ENCODE measurements at regions not wholly inside any gene's neighbourhood (a gene's known extent, or its start where the extent isn't known, plus 50 kb on each side); places are given as distances from the start of the nearest gene placed in this dataset.

GRCh38 chr20:57781901-57782300 lies 72.1 kb upstream of the PMEPA1 start:
- BruUV-seq (replicated peaks) = no TSS peak
- H4K91ac ChIP-seq (ENCODE audit: insufficient read depth, low read depth, low read length) = no peak overlapping the region
- H3K23ac ChIP-seq (ENCODE audit: low read depth, low read length) = no peak overlapping the region
- no peak overlapping the region for H4K5ac ChIP-seq (ENCODE audit: low read depth, low read length)
- H3K4me1 ChIP-seq (ENCODE audit: control insufficient read depth, insufficient read depth, low read length) = no peaks in the 10 kb centered on the region
- H3K18ac ChIP-seq (ENCODE audit: low read depth, low read length) = no peak overlapping the region
- H3K56ac ChIP-seq (ENCODE audit: extremely low read depth, insufficient read depth, low read length) = no peak overlapping the region
- no peak overlapping the region for H3K4ac ChIP-seq (ENCODE audit: low read depth, low read length)
- H3K9ac ChIP-seq (ENCODE audit: low read depth, low read length) = no peak overlapping the region
- H2BK20ac ChIP-seq (ENCODE audit: low read depth, low read length) = no peak overlapping the region
- no peak for TF ChIP-seq BHLHE40 (IDR thresholded peaks at IDR 0.05; ENCODE audit: low read depth, low read length)
- DNase-seq = no peak
- H4K20me1 ChIP-seq (ENCODE audit: insufficient read depth, low read length) = no peaks in the 10 kb centered on the region
- no peaks in the 10 kb centered on the region for H3K9me3 ChIP-seq (ENCODE audit: control insufficient read depth, insufficient read depth, low read length)
- dilution Hi-C loops (cut with HindIII; ENCODE audit: low sequenced_read_pairs, unreplicated experiment) = no loop called here
- no peak overlapping the region for H4K8ac ChIP-seq (ENCODE audit: low read depth in 2 of 2, low read length in 2 of 2)
- no peaks in the 10 kb centered on the region for H3K36me3 ChIP-seq (ENCODE audit: control insufficient read depth, insufficient read depth, low read length)
- no peak overlapping the region for H3K4me3 ChIP-seq (ENCODE audit: insufficient read depth, low read depth, low read length)
- no peaks in the 10 kb centered on the region for H3K79me1 ChIP-seq (ENCODE audit: low read depth in 1 of 2, low read length in 2 of 2)
- 33% methylated on average over 1 of the region's 7 CpGs; no CpG with 5 or more reads in 1 of the 2 experiments for WGBS, 2 experiments (ENCODE audit: extremely low coverage in 2 of 2, insufficient read length in 1 of 2)
- H3K14ac ChIP-seq (replicated peaks; ENCODE audit: low read depth, low read length) = no peak overlapping the region
- in situ Hi-C loops (cut with MboI; ENCODE audit: low sequenced_read_pairs) = no loop called here
- no peak overlapping the region for H2BK5ac ChIP-seq (ENCODE audit: low read depth, low read length, poor library complexity, severe bottlenecking)
- H2BK15ac ChIP-seq (ENCODE audit: low read depth, low read length) = no peak overlapping the region
- ChIA-PET POLR2A (ENCODE audit: unreplicated experiment) (no interaction called here), CTCF (no interaction called here)
- no peak for ATAC-seq (ENCODE audit: low read depth)
- no peak overlapping the region for H3K4me2 ChIP-seq (ENCODE audit: low read depth, low read length)
- no peak overlapping the region for H2BK120ac ChIP-seq (ENCODE audit: low read depth, low read length)
- H2AK5ac ChIP-seq (ENCODE audit: low read depth, low read length) = no peak overlapping the region
- no peak overlapping the region for H2AK9ac ChIP-seq (replicated peaks; ENCODE audit: low read depth, low read length, poor library complexity)
- H3K27ac ChIP-seq (ENCODE audit: insufficient read depth, low read length) = no peak overlapping the region
- H3K9me1 ChIP-seq (ENCODE audit: insufficient read depth, low read length) = no peaks in the 10 kb centered on the region
- H2AFZ ChIP-seq (replicated peaks; ENCODE audit: low read length, poor library complexity) = no peak overlapping the region
- peaks cover 2% of the 10 kb centered on the region; the same call in 1 of the 2 replicates for H3K27me3 ChIP-seq (ENCODE audit: control insufficient read depth, insufficient read depth, low read length)
- intact Hi-C loops (cut with micrococcal nuclease) = no loop called here

All from IMR-90 (cell line).